HT1080 (cell line): ENCODE measurements at regions not wholly inside any gene's neighbourhood (a gene's known extent, or its start where the extent isn't known, plus 50 kb on each side); places are given as distances from the start of the nearest gene placed in this dataset.

Experiments
- DNase-seq: peaks from one replicate; pipeline ENCODE4 v3.0.0-alpha.2; 2015; ENCODE audit warnings: low read depth

DNA sequence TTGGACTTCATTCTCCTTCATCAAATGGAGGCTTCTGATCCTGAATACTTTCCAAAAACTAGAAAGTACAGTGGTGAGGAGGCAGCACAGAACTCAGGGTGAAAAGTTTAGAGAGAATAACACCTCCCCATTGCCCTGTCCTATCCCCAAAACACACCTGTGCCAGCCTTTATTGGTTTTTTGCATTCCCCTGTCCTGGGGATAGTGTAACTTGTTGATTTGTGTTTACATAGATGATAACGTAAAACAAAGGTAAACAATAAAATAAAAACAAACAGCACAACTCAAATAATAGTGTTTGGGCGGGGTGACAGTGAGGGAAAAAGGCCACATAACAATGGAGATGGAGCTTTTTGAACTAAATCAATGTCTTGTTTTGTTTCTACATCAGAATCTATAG lies 1917.7 kb downstream of the TP53TG3F start:
- no peak for DNase-seq

GRCh38 chr16:35386619-35387018 lies 1927.2 kb downstream of the TP53TG3F start:
- DNase-seq = no peak

GRCh38 chr16:35391328-35391727 lies 1931.9 kb downstream of the TP53TG3F start:
- DNase-seq = peak; percentile 64

DNA sequence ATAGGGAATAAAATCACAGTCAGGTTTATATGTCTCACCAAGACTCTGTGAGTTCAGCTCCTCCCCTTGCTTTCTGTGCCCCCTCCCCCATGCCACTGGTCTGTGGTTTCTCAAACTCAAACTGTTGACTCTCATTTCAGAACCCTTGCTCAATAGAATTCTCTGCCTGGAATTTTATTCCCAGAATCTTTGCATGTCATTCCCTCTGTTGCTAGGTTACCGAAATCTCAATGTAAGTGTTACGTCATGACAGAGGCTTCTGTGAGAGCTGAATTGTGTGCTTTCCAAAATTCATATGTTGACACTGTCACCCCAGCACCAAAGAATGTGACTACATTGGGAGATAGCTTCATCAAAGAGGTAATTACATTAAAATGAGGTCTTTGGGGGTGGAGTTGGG lies 1938.8 kb downstream of the TP53TG3F start:
- DNase-seq = no peak

- no peak for DNase-seq
Observed at GRCh38 chr16:35399133-35399532, 1939.7 kb downstream of the TP53TG3F start.

- DNase-seq = no peak
Observed at GRCh38 chr16:35404273-35404672, 1944.9 kb downstream of the TP53TG3F start.

DNA sequence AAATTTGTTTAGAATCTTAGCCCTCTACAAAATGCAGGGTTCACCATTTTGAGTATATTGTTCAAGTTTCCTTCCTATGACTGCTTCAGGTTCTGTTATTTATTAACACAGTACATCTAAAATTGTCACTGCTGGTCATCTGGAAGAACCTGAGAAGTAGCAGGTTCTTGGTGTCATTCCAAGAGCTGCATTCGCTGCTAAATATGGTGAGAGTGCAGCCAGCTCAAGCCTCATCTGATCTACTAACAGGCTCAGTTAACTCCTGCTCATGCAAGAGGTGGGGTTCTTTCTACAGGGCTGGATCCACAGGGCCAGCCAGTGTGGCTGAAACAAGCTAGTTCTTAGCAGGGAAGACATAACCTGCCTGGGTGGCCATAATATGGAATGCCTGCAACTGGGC lies 1946.1 kb downstream of the TP53TG3F start:
- no peak for DNase-seq

- no peak for DNase-seq
Observed at GRCh38 chr16:35409503-35409902, 1950.1 kb downstream of the TP53TG3F start.

- no peak for DNase-seq
Observed at GRCh38 chr16:35410438-35410837, 1951.0 kb downstream of the TP53TG3F start.

GRCh38 chr16:35411156-35411555 lies 1951.7 kb downstream of the TP53TG3F start:
- DNase-seq = no peak

- no peak for DNase-seq
Observed at GRCh38 chr16:35414139-35414538, 1954.7 kb downstream of the TP53TG3F start.

DNA sequence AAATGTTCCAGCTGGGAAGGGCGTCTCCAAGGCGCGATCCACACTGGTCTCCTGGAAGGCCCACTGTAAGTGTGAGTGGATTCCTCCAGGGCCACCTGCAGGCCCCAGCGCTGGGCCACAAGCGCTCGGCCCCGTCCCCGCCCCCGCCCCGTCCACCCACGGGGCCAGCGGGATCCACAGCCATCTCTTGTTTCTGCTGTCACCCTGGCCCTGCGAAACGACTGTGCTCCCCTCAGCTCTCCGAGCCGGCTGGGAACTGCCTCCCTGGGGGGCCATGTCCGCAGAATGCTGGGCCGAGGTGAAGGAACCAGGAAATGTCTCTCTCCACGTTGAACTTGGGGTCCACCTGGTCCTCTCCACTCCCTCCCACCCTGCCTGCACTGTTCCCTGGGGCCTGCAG lies 1955.2 kb downstream of the TP53TG3F start:
- DNase-seq = no peak

DNA sequence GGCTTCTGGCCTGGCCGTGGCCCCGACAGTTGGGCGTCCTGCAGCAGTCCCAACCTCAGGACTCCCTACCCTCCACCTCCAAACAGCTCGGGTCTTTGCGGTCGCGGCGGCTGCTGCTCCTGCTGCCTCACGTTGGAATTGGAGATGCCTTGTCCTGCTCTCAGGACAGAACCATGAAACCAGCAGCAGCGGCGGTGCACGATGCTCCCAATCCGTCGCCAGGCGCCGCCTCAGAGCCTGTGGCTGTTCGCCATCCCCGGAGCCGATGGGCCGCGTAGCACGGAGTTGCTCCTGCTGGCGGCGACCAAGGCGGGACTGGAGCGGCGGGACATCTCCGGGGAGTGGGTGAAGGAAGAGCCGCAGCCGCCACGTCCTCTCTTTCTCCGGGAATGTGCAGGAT lies 1965.9 kb downstream of the TP53TG3F start:
- no peak for DNase-seq

DNA sequence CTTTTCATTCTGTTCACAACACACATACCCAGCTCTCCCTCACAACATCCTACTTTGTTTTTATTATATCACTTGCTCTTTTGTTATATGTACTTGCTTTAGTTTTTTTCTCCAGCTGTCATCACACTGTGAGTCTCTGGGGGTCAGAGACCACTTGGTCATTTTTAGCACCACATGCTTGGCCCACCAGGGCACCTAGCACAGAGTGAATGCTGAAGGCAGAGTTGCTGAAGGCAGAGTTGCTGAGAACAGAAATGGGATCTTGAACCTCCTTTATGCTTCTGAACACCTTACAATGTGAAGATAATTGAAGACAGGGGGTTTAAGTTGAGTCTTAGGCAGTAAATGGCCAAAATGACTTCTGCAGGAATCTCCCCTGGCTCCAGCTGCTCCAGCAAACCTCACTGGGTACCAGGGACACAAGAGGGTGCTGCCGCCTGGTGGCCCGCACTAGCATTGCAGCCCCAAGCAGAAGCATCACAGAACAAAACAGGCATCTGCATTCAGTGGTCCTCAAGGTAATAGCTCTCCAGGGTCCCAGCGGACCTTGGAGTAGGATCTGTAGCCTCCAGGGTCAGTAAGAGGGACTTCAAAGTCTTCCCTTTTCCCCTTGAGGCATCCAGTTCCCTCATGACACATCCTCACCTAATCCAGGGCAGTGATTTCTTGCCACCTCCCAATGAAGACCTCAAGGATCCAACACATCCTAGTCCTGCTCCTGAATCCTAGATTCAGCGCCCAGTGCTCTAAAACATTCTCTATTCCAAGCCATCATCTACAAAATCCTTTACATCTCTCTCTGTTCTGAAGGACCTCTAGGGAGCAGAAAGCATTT lies 1972.6 kb downstream of the TP53TG3F start:
- DNase-seq = peak; percentile 17

GRCh38 chr16:35440875-35441274 lies 1981.5 kb downstream of the TP53TG3F start:
- no peak for DNase-seq

GRCh38 chr16:35447010-35447558 lies 1987.7 kb downstream of the TP53TG3F start:
- DNase-seq = no peak

DNA sequence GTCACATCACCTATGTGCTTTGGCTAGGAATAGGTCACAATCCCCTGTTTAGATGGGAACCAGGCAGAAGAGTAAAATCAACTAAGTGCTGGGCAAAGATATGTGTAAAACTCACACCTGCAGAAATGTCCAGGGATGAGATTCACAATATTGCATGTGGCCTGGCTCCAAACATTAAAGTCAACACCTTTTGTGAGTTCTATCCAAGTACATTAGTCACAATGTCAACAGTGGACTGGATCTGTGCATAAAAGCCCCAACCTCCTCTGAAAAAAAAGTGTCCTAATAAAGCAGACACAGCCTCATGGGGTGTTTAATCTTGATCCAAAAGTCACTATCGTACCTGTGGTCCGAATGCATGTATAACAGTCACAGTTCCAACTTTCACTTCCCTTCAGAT lies 1990.3 kb downstream of the TP53TG3F start:
- no peak for DNase-seq

GRCh38 chr16:35450648-35451047 lies 1991.2 kb downstream of the TP53TG3F start:
- DNase-seq = no peak

- no peak for DNase-seq
Observed at GRCh38 chr16:35452471-35452870, 1993.1 kb downstream of the TP53TG3F start.

GRCh38 chr16:35463358-35463757 lies 2003.9 kb downstream of the TP53TG3F start:
- DNase-seq = no peak

- DNase-seq = no peak
Observed at GRCh38 chr16:35480361-35480760, 2020.9 kb downstream of the TP53TG3F start.

DNA sequence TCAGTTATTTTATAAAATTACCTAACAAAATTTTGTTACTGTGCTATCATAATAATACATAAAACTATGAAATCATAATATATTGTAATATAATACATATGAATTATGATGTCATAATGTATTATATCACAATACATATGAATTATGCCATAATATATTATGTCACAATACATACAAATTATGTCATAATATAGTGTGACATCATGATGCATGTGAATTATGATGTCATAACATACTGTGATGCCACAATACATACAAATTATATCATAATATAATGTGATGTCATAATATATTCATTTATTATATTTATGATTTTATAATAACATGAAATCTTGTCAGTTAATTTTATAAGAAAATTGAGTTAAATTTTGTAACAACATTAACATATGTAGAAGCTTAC lies 2021.6 kb downstream of the TP53TG3F start:
- no peak for DNase-seq

- DNase-seq = no peak
Observed at GRCh38 chr16:35485915-35486314, 2026.5 kb downstream of the TP53TG3F start.
